HepG2 (cell line): ENCODE measurements at regions not wholly inside any gene's neighbourhood (a gene's known extent, or its start where the extent isn't known, plus 50 kb on each side); places are given as distances from the start of the nearest gene placed in this dataset.

ENCODE experiments used
- ATAC-seq: fragments of 200-7000 bp; cut with Tn5 transposase; 3 replicates; pipeline ENCODE4 v1.9.1; 2020; ENCODE audit warnings: mild to moderate bottlenecking, moderate library complexity
- BruUV-seq: library from RNA; stranded (reverse); fragments of 400-500 nt; replicated peaks from 2 replicates; lab custom pipeline; 2021; lab: Mats Ljungman, UMichigan
- CTCF ChIA-PET: fragments of 300-600 bp; formaldehyde crosslinking; extraction: SDS; loops from one replicate; lab custom pipeline; 2021; ENCODE audit warnings: low total read pairs, inconsistent platforms, low intra/inter-chr PET ratio; lab: Yijun Ruan, JAX
- POLR2A ChIA-PET: fragments of 350-600 bp; sonication (Branson Sonifier 250); formaldehyde crosslinking; loops from one replicate; lab custom pipeline; 2020; ENCODE audit warnings: antibody characterized with exemption, inconsistent platforms; lab: Yijun Ruan, JAX
- DNase-seq: peaks from one replicate; pipeline ENCODE4 v3.0.0-alpha.2; 2015; ENCODE audit warnings: low spot score
- FAIRE-seq: peaks from 3 replicates; lab custom pipeline; 2011; peaks lifted over from hg19 to GRCh38; lab: Jason Lieb, UNC
- H2AFZ ChIP-seq: one replicate; pipeline ENCODE4 v1.6.1; 2011; ENCODE audit warnings: low read length, inconsistent platforms
- H3K27ac ChIP-seq: fragments of 300-600 bp; 3 replicates; pipeline ENCODE4 v1.8.0; 2011; ENCODE audit warnings: mixed run types, mild to moderate bottlenecking, mixed read lengths, low read length, inconsistent platforms; ENCODE audit not compliant: insufficient read depth; ENCODE audit errors: extremely low read length
- H3K27me3 ChIP-seq, 2 experiments: fragments of 200-600 bp in 1 of 2; 2 replicates in 1 of 2; 3 replicates in 1 of 2; pipeline versions ENCODE4 v1.6.0 to v1.8.0; 2011; ENCODE audit warnings: low read length in 2 of 2, mild to moderate bottlenecking in 2 of 2, moderate library complexity in 2 of 2, inconsistent platforms in 1 of 2; ENCODE audit not compliant: insufficient read depth in 2 of 2, control insufficient read depth in 1 of 2
- H3K36me3 ChIP-seq, 2 experiments: fragments of 200-600 bp in 1 of 2; replicated peaks in 1 of 2; 2 replicates in 1 of 2; 3 replicates in 1 of 2; pipeline versions ENCODE4 v1.5.1 to v1.8.0; 2011; ENCODE audit warnings: low read length in 2 of 2, inconsistent platforms in 1 of 2; ENCODE audit not compliant: insufficient read depth in 2 of 2, control insufficient read depth in 1 of 2
- H3K4me1 ChIP-seq: 2 replicates; pipeline ENCODE4 v1.5.1; 2012; ENCODE audit warnings: low read length, inconsistent platforms; ENCODE audit not compliant: insufficient read depth
- H3K4me2 ChIP-seq: 2 replicates; pipeline ENCODE4 v1.6.0; 2011; ENCODE audit warnings: low read depth, low read length, inconsistent platforms
- H3K4me3 ChIP-seq, 3 experiments: fragments of 200-600 bp in 1 of 3; sonication (generic), shearing (Covaris generic) in 1 of 3; replicated peaks in 1 of 3; 2 replicates each; pipeline ENCODE4 v1.5.1; 2011 to 2016; ENCODE audit warnings: low read length in 3 of 3, inconsistent platforms in 2 of 3, low read depth in 2 of 3, mild to moderate bottlenecking in 2 of 3, control low read depth in 1 of 3, mixed read lengths in 1 of 3; ENCODE audit not compliant: insufficient read depth in 1 of 3
- H3K79me2 ChIP-seq: one replicate; pipeline ENCODE4 v1.6.1; 2011; ENCODE audit warnings: low read length, inconsistent platforms; ENCODE audit not compliant: insufficient read depth
- H3K9ac ChIP-seq: 2 replicates; pipeline ENCODE4 v1.6.0; 2011; ENCODE audit warnings: mild to moderate bottlenecking, low read depth, low read length, inconsistent platforms; ENCODE audit not compliant: insufficient read depth
- H3K9me3 ChIP-seq: 2 replicates; pipeline ENCODE4 v1.5.1; 2012; ENCODE audit warnings: mild to moderate bottlenecking, low read length
- H4K20me1 ChIP-seq: 2 replicates; pipeline ENCODE4 v1.6.0; 2011; ENCODE audit warnings: inconsistent platforms, mild to moderate bottlenecking, low read length, moderate library complexity; ENCODE audit not compliant: insufficient read depth
- CENPX ChIP-seq: sonication (generic); formaldehyde crosslinking; IDR thresholded peaks from 2 replicates; pipeline ENCODE4 v1.9.0; 2021; ENCODE audit warnings: mild to moderate bottlenecking, missing genetic modification reagents, moderate library complexity
- GZF1 ChIP-seq: sonication (generic); formaldehyde crosslinking; IDR thresholded peaks from 2 replicates; pipeline ENCODE4 v1.5.1; 2020; ENCODE audit warnings: mild to moderate bottlenecking, missing genetic modification reagents
- HDAC6 ChIP-seq: fragments of 200-600 bp; sonication (generic); IDR thresholded peaks from 2 replicates; pipeline ENCODE4 v1.7.0; 2017; ENCODE audit warnings: mild to moderate bottlenecking, antibody characterized with exemption, low read length, low read depth
- NCOR1 ChIP-seq: fragments of 200-600 bp; sonication (generic); IDR thresholded peaks from 2 replicates; pipeline ENCODE4 v1.7.0; 2017; ENCODE audit warnings: antibody characterized with exemption, low read length, borderline replicate concordance
- NFIB ChIP-seq: sonication (generic); formaldehyde crosslinking; IDR thresholded peaks from 2 replicates; pipeline ENCODE4 v1.9.0; 2021; ENCODE audit warnings: missing genetic modification reagents, mild to moderate bottlenecking, borderline replicate concordance
- THAP11 ChIP-seq: IDR thresholded peaks from 2 replicates; pipeline ENCODE4 v1.6.1; 2016; ENCODE audit warnings: missing biosample characterization, missing genetic modification reagents
- ZBTB38 ChIP-seq: sonication (generic); formaldehyde crosslinking; IDR thresholded peaks from 2 replicates; pipeline ENCODE4 v1.5.1; 2020; ENCODE audit warnings: mild to moderate bottlenecking, missing genetic modification reagents
- ZBTB49 ChIP-seq: sonication (generic); formaldehyde crosslinking; IDR thresholded peaks from 2 replicates; pipeline ENCODE4 v1.4.0; 2020; ENCODE audit warnings: missing genetic modification reagents, borderline replicate concordance
- ZFP36L2 ChIP-seq: sonication (generic); formaldehyde crosslinking; IDR thresholded peaks from 2 replicates; pipeline ENCODE4 v1.4.0; 2020; ENCODE audit warnings: missing genetic modification reagents
- ZNF446 ChIP-seq: sonication (generic); formaldehyde crosslinking; IDR thresholded peaks from 2 replicates; pipeline ENCODE4 v1.5.0; 2020; ENCODE audit warnings: mild to moderate bottlenecking, missing genetic modification reagents
- ZNF496 ChIP-seq: sonication (generic); formaldehyde crosslinking; IDR thresholded peaks from 2 replicates; pipeline ENCODE4 v1.8.1; 2023; ENCODE audit warnings: mild to moderate bottlenecking, moderate library complexity, missing genetic modification reagents; ENCODE audit not compliant: insufficient replicate concordance
- ZNF577 ChIP-seq: sonication (generic); formaldehyde crosslinking; IDR thresholded peaks from 2 replicates; pipeline ENCODE4 v1.4.0; 2020; ENCODE audit warnings: mild to moderate bottlenecking, low read depth, missing genetic modification reagents, borderline replicate concordance
- ZNF816 ChIP-seq: sonication (generic); formaldehyde crosslinking; IDR thresholded peaks from 2 replicates; pipeline ENCODE4 v1.8.0; 2022; ENCODE audit warnings: missing genetic modification reagents, mild to moderate bottlenecking, borderline replicate concordance
- WGBS: methylation state at CpG from one replicate; pipeline ENCODE4 v1.1.6; 2017; ENCODE audit warnings: low lambda C conversion rate; 5-methylcytosine and 5-hydroxymethylcytosine counted together
- in situ Hi-C: cut with HindIII; loops from 2 replicates; pipeline ENCODE4 v1.10.0; 2017; ENCODE audit warnings: low pct_unique_long_range_greater_than_20kb; ENCODE audit not compliant: extremely low pct_ligation_motif_present
- intact Hi-C: fragments of 100-400 bp; cut with micrococcal nuclease; formaldehyde crosslinking; loops from one replicate; pipeline ENCODE4 v1.10.0; 2022; ENCODE audit not compliant: unreplicated experiment
- TF ChIP-seq, protein P1 (sequence below): sonication (generic); formaldehyde crosslinking; conservative IDR thresholded peaks from 2 replicates; pipeline ENCODE4 v1.4.0; 2020; ENCODE audit warnings: missing genetic modification reagents
- TF ChIP-seq, protein P2 (sequence below): sonication (generic); formaldehyde crosslinking; IDR thresholded peaks from 2 replicates; pipeline ENCODE4 v1.5.0; 2020; ENCODE audit warnings: mild to moderate bottlenecking, missing genetic modification reagents

DNA sequence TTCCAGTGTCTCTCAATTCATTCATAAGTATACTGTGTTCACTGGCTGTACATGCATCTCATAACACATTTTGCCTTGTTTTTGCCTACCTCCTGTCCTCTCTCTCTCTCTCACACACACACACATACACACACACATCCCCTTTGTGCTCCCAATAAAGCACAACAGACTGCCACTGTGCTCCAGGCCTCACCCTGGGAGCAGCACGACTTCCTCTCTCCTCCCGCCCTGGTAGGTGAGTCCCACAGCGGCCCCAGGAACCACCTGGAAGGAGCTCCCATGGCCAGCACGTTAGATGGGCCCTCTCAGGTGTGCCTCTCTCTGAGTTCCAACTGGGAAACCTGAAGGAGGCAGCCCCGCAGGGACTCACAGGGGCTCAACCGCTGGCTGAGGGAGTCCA, 65.4 kb downstream of the MARCHF4 start:
- Histone ChIP-seq H3K4me2 (no peak overlapping the region), H3K9ac (no peak overlapping the region), H3K79me2 (no peaks in the 10 kb centered on the region), H3K27ac (no peak overlapping the region), H3K36me3 (no peaks in the 10 kb centered on the region), H3K27me3 (peaks cover 0 to 11% of the 10 kb centered on the region in 2 experiments; a peak in 1 of 5 replicates), H3K4me3 (no peak overlapping the region), H3K4me1 (no peaks in the 10 kb centered on the region), H4K20me1 (no peaks in the 10 kb centered on the region), H2AFZ (no peak overlapping the region)
- 22% methylated on average over 6 of the region's 6 CpGs for WGBS
- BruUV-seq: no TSS peak
- no peak for DNase-seq
- ATAC-seq: no peak
- in situ Hi-C loops: no loop called here
- POLR2A ChIA-PET: no interaction called here
- CTCF ChIA-PET: no interaction called here
- FAIRE-seq: no peak
- TF ChIP-seq NCOR1 (no peak), HDAC6 (no peak), ZFP36L2 (CRISPR knock-in tag) (no peak), CENPX (CRISPR knock-in tag) (no peak), NFIB (CRISPR knock-in tag) (no peak), ZNF816 (CRISPR knock-in tag) (no peak), GZF1 (no peak), ZNF496 (CRISPR knock-in tag) (no peak), THAP11 (CRISPR knock-in tag) (no peak), ZNF446 (no peak), ZNF577 (CRISPR knock-in tag) (no peak), ZBTB49 (no peak), ZBTB38 (no peak)
- TF ChIP-seq, protein P1, sequence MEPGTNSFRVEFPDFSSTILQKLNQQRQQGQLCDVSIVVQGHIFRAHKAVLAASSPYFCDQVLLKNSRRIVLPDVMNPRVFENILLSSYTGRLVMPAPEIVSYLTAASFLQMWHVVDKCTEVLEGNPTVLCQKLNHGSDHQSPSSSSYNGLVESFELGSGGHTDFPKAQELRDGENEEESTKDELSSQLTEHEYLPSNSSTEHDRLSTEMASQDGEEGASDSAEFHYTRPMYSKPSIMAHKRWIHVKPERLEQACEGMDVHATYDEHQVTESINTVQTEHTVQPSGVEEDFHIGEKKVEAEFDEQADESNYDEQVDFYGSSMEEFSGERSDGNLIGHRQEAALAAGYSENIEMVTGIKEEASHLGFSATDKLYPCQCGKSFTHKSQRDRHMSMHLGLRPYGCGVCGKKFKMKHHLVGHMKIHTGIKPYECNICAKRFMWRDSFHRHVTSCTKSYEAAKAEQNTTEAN: no peak
- TF ChIP-seq, protein P2, sequence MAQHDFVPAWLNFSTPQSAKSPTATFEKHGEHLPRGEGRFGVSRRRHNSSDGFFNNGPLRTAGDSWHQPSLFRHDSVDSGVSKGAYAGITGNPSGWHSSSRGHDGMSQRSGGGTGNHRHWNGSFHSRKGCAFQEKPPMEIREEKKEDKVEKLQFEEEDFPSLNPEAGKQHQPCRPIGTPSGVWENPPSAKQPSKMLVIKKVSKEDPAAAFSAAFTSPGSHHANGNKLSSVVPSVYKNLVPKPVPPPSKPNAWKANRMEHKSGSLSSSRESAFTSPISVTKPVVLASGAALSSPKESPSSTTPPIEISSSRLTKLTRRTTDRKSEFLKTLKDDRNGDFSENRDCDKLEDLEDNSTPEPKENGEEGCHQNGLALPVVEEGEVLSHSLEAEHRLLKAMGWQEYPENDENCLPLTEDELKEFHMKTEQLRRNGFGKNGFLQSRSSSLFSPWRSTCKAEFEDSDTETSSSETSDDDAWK (CRISPR knock-in tag): no peak
- TF ChIP-seq, all 625 proteins: peak for 0
- no peaks in the 10 kb centered on the region for H3K9me3 ChIP-seq
- intact Hi-C loops: no loop called here
